HFF-Myc (cell line): ENCODE measurements at regions not wholly inside any gene's neighbourhood (a gene's known extent, or its start where the extent isn't known, plus 50 kb on each side); places are given as distances from the start of the nearest gene placed in this dataset.

ENCODE experiments used
- DNase-seq: peaks from one replicate; pipeline ENCODE4 v3.0.0-alpha.2; 2011; ENCODE audit warnings: low read depth; ENCODE audit errors: extremely low read depth
- H3K4me3 ChIP-seq: replicated peaks from 2 replicates; pipeline ENCODE4 v1.5.1; 2011; ENCODE audit warnings: low read depth, mild to moderate bottlenecking, control low read depth, low read length
- TF ChIP-seq, protein P1 (sequence below): IDR thresholded peaks from 2 replicates; pipeline ENCODE4 v1.5.1; 2012; ENCODE audit warnings: mild to moderate bottlenecking, low read depth, low read length, control low read depth; ENCODE audit errors: missing control alignments

DNA sequence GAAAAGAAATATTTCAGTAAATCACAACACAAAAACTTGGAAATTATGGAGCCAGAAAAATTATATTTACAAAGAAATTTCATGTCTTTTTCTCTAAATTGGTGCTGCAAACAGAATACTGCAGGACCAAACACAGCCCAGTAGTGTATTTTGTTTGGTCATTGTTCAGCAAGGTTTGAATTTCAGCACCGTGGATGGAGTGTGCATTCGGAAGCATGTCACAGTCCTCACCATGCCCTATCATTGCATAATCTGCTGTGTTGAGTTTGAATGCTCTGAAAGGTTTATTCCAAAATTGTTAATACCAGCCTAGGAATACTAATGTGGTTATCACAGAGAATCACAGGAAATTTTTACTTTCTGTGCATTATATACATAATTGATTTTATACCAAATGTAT lies 296.7 kb downstream of the METTL4 start:
- DNase-seq, result no peak
- H3K4me3 ChIP-seq, result no peak overlapping the region
- TF ChIP-seq, protein P1, sequence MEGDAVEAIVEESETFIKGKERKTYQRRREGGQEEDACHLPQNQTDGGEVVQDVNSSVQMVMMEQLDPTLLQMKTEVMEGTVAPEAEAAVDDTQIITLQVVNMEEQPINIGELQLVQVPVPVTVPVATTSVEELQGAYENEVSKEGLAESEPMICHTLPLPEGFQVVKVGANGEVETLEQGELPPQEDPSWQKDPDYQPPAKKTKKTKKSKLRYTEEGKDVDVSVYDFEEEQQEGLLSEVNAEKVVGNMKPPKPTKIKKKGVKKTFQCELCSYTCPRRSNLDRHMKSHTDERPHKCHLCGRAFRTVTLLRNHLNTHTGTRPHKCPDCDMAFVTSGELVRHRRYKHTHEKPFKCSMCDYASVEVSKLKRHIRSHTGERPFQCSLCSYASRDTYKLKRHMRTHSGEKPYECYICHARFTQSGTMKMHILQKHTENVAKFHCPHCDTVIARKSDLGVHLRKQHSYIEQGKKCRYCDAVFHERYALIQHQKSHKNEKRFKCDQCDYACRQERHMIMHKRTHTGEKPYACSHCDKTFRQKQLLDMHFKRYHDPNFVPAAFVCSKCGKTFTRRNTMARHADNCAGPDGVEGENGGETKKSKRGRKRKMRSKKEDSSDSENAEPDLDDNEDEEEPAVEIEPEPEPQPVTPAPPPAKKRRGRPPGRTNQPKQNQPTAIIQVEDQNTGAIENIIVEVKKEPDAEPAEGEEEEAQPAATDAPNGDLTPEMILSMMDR, result no peak

DNA sequence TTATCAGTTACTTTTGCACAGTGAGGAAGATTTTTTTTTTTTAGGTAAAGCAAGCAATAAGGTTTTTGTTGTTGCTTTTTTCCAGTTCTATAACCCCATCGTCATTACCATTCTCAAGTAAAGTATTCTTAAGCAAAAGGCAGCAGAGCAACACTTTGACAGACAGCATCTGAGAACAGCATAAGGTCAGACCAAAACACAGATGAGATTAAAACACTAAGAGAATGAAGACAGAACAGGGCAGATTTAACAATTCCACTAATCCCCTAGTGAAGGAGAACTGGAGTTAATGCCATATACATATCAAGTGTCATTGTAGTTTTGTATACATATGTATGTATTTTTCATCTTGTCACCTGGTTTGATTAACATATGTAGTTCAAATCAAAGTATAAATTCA lies 290.2 kb downstream of the METTL4 start:
- no peak overlapping the region for H3K4me3 ChIP-seq
- TF ChIP-seq, protein P1, result no peak
- no peak for DNase-seq

DNA sequence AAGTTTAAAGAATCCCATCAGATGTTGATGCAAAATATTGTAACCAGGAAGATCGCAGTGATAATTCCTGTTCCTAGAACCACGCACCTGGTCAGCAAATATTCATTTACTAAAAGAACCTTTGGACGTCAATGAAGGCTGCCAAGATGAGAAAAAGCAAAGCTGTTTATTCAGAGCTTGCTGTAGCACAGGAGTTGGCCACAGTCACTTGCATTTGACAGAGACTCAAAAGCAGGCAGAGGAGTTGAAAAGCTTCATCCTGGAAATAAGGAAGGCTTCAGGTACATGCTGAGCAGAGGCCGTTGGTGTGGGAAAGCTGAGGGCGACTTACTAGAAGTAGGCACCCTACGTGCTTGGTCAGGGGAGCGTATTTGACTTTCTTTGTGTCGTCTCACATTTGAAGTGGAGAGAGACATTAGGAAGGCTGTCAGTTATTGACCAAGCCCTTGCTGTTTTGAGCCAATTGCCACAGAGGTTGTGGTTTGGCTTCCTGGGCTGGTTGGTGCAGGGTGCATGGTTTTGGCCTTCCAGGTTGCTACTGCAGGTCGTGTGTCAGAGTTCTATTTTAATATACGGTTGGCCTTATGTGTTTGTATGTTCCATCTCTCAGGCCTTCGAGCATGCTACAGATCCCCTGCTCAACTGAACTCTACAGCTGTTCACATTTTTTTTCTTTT lies 289.6 kb downstream of the METTL4 start:
- TF ChIP-seq, protein P1, result no peak
- no peak for DNase-seq
- no peak overlapping the region for H3K4me3 ChIP-seq

DNA sequence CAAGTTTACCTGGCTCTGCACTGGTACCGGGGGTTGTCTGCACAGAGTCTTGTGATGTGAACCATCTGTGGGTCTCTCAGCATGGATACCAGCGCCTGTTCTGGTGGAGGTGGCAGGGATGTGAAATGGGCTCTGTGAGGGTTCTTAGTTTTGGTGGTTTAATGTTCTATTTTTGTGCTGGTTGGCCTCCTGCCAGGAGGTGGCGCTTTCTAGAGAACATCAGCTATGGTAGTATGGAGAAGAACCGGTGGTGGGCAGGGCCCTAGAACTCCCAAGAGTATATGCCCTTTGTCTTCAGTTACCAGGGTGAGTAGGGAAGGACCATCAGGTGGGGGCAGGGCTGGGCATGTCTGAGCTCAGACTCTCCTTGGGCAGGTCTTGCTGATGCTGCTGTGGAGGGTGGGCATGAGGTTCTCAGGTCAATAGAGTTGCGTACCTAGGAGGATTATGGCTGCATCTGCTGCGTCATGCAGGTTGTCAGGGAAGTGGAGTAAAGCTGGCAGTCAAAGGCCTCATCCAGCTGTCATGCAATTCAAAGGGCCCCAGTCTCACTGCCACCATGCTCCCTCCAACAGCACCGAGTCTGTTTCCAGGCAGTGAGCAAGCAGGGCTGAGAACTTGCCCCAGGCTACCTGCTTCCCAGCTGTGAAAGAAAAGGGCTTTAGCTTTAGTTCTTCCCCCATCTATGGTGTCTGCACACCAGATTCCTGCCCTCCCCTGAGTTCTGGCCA lies 278.0 kb downstream of the METTL4 start:
- DNase-seq, result no peak
- TF ChIP-seq, protein P1, result no peak
- H3K4me3 ChIP-seq, result no peak overlapping the region

DNA sequence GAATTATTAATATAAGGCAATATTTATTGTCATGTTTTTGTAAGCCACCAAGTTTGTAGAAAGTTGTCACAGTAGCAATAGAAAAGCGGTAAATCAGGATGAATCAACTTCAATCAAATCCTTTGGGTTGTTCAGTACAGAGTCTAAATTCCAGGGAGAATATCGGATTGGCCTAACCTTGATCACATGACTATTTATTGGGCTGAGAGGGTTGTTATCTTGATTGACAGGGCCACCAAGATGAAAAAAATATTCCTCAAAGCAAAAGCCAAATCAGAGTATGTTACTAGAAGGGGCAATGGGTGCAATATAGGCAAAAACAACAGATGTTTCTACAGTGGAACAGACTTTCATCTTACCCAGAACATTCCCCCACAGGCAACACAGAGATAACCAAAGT lies 270.0 kb downstream of the METTL4 start:
- DNase-seq, result no peak
- TF ChIP-seq, protein P1, result no peak
- no peak overlapping the region for H3K4me3 ChIP-seq

DNA sequence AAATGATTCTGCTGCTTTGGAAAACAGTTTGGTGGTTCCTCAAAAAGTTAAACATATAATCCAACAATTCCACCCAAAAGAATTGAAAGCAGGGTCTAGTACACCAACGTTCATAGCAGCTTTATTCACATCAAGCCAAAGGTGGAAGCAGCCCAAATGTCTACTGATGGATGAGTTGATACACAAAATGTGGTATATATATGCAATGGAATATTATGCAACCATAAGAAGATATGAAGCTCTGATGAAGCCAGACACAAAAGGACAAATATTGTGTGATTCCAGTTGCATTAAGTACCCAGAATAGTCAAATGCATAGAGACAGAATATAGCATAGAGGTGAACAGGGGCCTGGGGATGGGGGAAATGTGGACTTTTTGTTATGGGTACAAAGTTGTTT lies 269.3 kb downstream of the METTL4 start:
- TF ChIP-seq, protein P1, result no peak
- no peak overlapping the region for H3K4me3 ChIP-seq
- DNase-seq, result no peak
